Nephron progenitor cell (in vitro differentiated cells): ENCODE measurements at regions not wholly inside any gene's neighbourhood (a gene's known extent, or its start where the extent isn't known, plus 50 kb on each side); places are given as distances from the start of the nearest gene placed in this dataset.

Experiments
- DNase-seq: peaks from one replicate; pipeline ENCODE4 v3.0.0; 2021
- H3K27ac Mint-ChIP-seq: 2 replicates; pipeline ENCODE4 v1.8.0; 2021; ENCODE audit warnings: mild to moderate bottlenecking, moderate library complexity, mixed read lengths
- H3K27me3 Mint-ChIP-seq: 2 replicates; pipeline ENCODE4 v1.8.0; 2021; ENCODE audit warnings: mild to moderate bottlenecking, low read depth, mixed read lengths; ENCODE audit not compliant: poor library complexity
- H3K36me3 Mint-ChIP-seq: 2 replicates; pipeline ENCODE4 v1.8.0; 2021; ENCODE audit warnings: low read depth, mixed read lengths
- H3K4me1 Mint-ChIP-seq: 2 replicates; pipeline ENCODE4 v1.8.0; 2021; ENCODE audit warnings: mixed read lengths
- H3K4me3 Mint-ChIP-seq: 2 replicates; pipeline ENCODE4 v1.8.0; 2021; ENCODE audit warnings: mild to moderate bottlenecking, moderate library complexity, mixed read lengths
- H3K9me3 Mint-ChIP-seq: 2 replicates; pipeline ENCODE4 v1.8.0; 2021; ENCODE audit warnings: mild to moderate bottlenecking, moderate library complexity, mixed read lengths
- CTCF ChIP-seq: fragments of 200-600 bp; sonication (generic); IDR thresholded peaks from 2 replicates; pipeline ENCODE4 v1.5.0; 2021; ENCODE audit warnings: antibody characterized with exemption

GRCh38 chr5:92560698-92561401, 1020.2 kb downstream of the NR2F1-AS1 start:
- H3K36me3 Mint-ChIP-seq: no peaks in the 10 kb centered on the region
- no peak for DNase-seq
- H3K27ac Mint-ChIP-seq: no peak overlapping the region
- H3K4me1 Mint-ChIP-seq: peaks cover 25% of the 10 kb centered on the region
- no peak overlapping the region for H3K4me3 Mint-ChIP-seq
- no peak for TF ChIP-seq CTCF
- H3K27me3 Mint-ChIP-seq: peaks cover 8% of the 10 kb centered on the region
- no peaks in the 10 kb centered on the region for H3K9me3 Mint-ChIP-seq

- H3K9me3 Mint-ChIP-seq: no peaks in the 10 kb centered on the region
- no peak for DNase-seq
- H3K27ac Mint-ChIP-seq: no peak overlapping the region
- H3K36me3 Mint-ChIP-seq: no peaks in the 10 kb centered on the region
- no peak for TF ChIP-seq CTCF
- H3K4me3 Mint-ChIP-seq: no peak overlapping the region
- H3K27me3 Mint-ChIP-seq: peaks cover 5% of the 10 kb centered on the region
- peaks cover 27% of the 10 kb centered on the region for H3K4me1 Mint-ChIP-seq
Measured at GRCh38 chr5:92559781-92560180, 1021.2 kb downstream of the NR2F1-AS1 start.

GRCh38 chr5:92559331-92559730, 1021.7 kb downstream of the NR2F1-AS1 start:
- DNase-seq: no peak
- Mint-ChIP-seq H3K4me3 (no peak overlapping the region), H3K36me3 (no peaks in the 10 kb centered on the region), H3K4me1 (peaks cover 32% of the 10 kb centered on the region), H3K27ac (no peak overlapping the region), H3K27me3 (peaks cover 5% of the 10 kb centered on the region), H3K9me3 (no peaks in the 10 kb centered on the region)
- TF ChIP-seq CTCF: no peak

- no peak overlapping the region for H3K27ac Mint-ChIP-seq
- H3K27me3 Mint-ChIP-seq: peaks cover 5% of the 10 kb centered on the region
- H3K9me3 Mint-ChIP-seq: no peaks in the 10 kb centered on the region
- H3K4me3 Mint-ChIP-seq: no peak overlapping the region
- H3K36me3 Mint-ChIP-seq: no peaks in the 10 kb centered on the region
- H3K4me1 Mint-ChIP-seq: peaks cover 48% of the 10 kb centered on the region
- no peak for TF ChIP-seq CTCF
- DNase-seq: no peak
Measured at GRCh38 chr5:92556747-92557146, 1024.3 kb downstream of the NR2F1-AS1 start.

GRCh38 chr5:92554447-92555085, 1026.5 kb downstream of the NR2F1-AS1 start:
- DNase-seq: no peak
- Mint-ChIP-seq H3K27ac (peak overlapping the region; percentile 69), H3K4me3 (no peak overlapping the region), H3K27me3 (no peaks in the 10 kb centered on the region), H3K9me3 (no peaks in the 10 kb centered on the region), H3K36me3 (no peaks in the 10 kb centered on the region), H3K4me1 (peaks cover 37% of the 10 kb centered on the region)
- no peak for TF ChIP-seq CTCF

GRCh38 chr5:92553326-92553725, 1027.7 kb downstream of the NR2F1-AS1 start:
- TF ChIP-seq CTCF: no peak
- H3K27ac Mint-ChIP-seq: no peak overlapping the region
- DNase-seq: no peak
- H3K4me3 Mint-ChIP-seq: no peak overlapping the region
- no peaks in the 10 kb centered on the region for H3K27me3 Mint-ChIP-seq
- H3K36me3 Mint-ChIP-seq: no peaks in the 10 kb centered on the region
- no peaks in the 10 kb centered on the region for H3K9me3 Mint-ChIP-seq
- H3K4me1 Mint-ChIP-seq: peaks cover 27% of the 10 kb centered on the region
